ENCODE measurements at regions not wholly inside any gene's neighbourhood (a gene's known extent, or its start where the extent isn't known, plus 50 kb on each side); places are given as distances from the start of the nearest gene placed in this dataset.

- TF ChIP-seq, protein P1, sequence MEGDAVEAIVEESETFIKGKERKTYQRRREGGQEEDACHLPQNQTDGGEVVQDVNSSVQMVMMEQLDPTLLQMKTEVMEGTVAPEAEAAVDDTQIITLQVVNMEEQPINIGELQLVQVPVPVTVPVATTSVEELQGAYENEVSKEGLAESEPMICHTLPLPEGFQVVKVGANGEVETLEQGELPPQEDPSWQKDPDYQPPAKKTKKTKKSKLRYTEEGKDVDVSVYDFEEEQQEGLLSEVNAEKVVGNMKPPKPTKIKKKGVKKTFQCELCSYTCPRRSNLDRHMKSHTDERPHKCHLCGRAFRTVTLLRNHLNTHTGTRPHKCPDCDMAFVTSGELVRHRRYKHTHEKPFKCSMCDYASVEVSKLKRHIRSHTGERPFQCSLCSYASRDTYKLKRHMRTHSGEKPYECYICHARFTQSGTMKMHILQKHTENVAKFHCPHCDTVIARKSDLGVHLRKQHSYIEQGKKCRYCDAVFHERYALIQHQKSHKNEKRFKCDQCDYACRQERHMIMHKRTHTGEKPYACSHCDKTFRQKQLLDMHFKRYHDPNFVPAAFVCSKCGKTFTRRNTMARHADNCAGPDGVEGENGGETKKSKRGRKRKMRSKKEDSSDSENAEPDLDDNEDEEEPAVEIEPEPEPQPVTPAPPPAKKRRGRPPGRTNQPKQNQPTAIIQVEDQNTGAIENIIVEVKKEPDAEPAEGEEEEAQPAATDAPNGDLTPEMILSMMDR (IDR thresholded peaks at IDR 0.05): no peak
- TF ChIP-seq POLR2AphosphoS5 (IDR thresholded peaks at IDR 0.05) (no peak), POLR2A (IDR thresholded peaks at IDR 0.05) (no peak), EP300 (IDR thresholded peaks at IDR 0.05) (no peak)
Observed at GRCh38 chr11:134516529-134516928, 104.5 kb upstream of the B3GAT1 start.

Measured in sigmoid colon (tissue), 4 donors.